Subcutaneous abdominal adipose tissue (tissue), 5 donors: ENCODE measurements at regions not wholly inside any gene's neighbourhood (a gene's known extent, or its start where the extent isn't known, plus 50 kb on each side); places are given as distances from the start of the nearest gene placed in this dataset.
"Not testable (repeated sequence)": the region's sequence is repeated elsewhere in the genome, so short reads cannot be mapped to it uniquely, and the experiment has no call there.

ENCODE experiments used
- H3K27ac ChIP-seq: one replicate; pipeline ENCODE4 v1.7.0; 2013; ENCODE audit warnings: low read depth, mild to moderate bottlenecking, inconsistent platforms, low read length, moderate library complexity
- H3K27me3 ChIP-seq, 5 donors: one replicate each; pipeline ENCODE4 v1.7.0; 2013; ENCODE audit warnings: low read length in 5 of 5, inconsistent platforms in 1 of 5; ENCODE audit not compliant: control insufficient read depth in 5 of 5, insufficient read depth in 4 of 5
- H3K36me3 ChIP-seq, 5 donors: one replicate each; pipeline ENCODE4 v1.7.0; 2013; ENCODE audit warnings: low read length in 5 of 5; ENCODE audit not compliant: control insufficient read depth in 5 of 5, insufficient read depth in 5 of 5
- H3K4me1 ChIP-seq, 5 donors: one replicate each; pipeline ENCODE4 v1.7.0; 2013; ENCODE audit warnings: low read length in 5 of 5, mild to moderate bottlenecking in 3 of 5, moderate library complexity in 1 of 5; ENCODE audit not compliant: control insufficient read depth in 5 of 5, insufficient read depth in 5 of 5
- H3K4me3 ChIP-seq, 5 donors: one replicate each; pipeline ENCODE4 v1.7.0; 2013; ENCODE audit warnings: low read length in 5 of 5, low read depth in 1 of 5
- H3K9ac ChIP-seq, 5 donors: one replicate each; pipeline ENCODE4 v1.7.0; 2013; ENCODE audit warnings: low read length in 5 of 5, mild to moderate bottlenecking in 4 of 5, moderate library complexity in 3 of 5
- H3K9me3 ChIP-seq, 5 donors: one replicate each; pipeline ENCODE4 v1.7.0; 2013; ENCODE audit warnings: low read length in 5 of 5; ENCODE audit not compliant: control insufficient read depth in 5 of 5
- donor health status: healthy.
- donor health status: healthy.
- donor health status: healthy.
- donor health status: healthy.
- donor health status: healthy.

DNA sequence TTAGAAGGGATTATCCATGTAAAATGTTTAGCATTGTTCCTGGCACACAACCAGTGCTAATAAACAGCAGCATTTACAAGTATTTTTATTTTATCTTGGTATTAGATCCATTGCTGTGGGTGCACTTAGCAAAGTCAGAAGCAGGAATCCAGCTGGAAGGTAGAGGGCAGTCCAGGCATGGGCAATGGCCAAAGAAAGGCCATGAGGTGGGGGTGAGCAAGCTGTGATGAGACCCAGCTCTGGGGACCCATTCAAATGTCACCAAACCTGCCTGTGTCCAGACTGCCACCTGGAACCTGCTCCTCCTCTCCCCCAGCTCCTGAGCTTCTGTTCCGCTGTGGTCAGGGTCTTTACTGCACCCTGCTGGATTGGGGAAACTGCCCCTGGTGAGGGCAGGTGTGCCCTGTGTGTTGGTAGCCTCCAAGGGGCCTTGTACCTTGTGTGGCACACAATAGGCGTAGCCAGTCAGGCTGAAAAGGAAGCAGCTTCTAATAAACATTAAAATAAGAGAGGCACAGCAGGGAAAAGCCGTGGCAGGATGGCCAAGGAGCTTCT lies 118.0 kb upstream of the CRHR1 start:
- Histone ChIP-seq H3K9me3 (peaks cover 0 to 5% (median 2%) of the 10 kb centered on the region in 5 donors), H3K4me1 (peaks cover 0 to 3% (median 0%) of the 10 kb centered on the region in 5 donors), H3K9ac (no peak overlapping the region), H3K36me3 (no peaks in the 10 kb centered on the region), H3K27ac (no peak overlapping the region), H3K27me3 (peaks cover 0 to 17% (median 12%) of the 10 kb centered on the region in 5 donors), H3K4me3 (no peak overlapping the region)

DNA sequence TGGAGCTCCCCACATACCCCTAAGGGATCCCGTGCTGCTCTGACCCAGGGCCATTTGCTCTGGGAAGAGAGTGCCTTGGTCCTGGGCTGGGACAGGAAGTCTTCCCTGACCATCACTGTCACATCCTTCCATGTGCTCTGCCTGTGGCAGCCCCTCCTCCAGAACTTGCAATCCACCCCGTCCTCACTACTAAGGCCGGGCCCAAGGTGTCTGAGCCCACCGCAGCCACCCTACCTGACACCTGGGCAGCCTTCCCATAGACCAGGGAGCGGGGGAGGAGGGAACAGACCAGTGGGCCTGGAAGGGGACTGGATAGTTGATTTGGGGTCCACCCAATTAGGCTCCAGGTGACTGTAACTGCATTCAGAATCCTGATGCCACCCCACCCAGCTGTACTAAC lies 117.5 kb upstream of the CRHR1 start:
- Histone ChIP-seq H3K9me3 (peaks cover 0 to 5% (median 2%) of the 10 kb centered on the region in 5 donors), H3K4me1 (peaks cover 0 to 3% (median 0%) of the 10 kb centered on the region in 5 donors), H3K27me3 (peaks cover 0 to 13% (median 11%) of the 10 kb centered on the region in 5 donors), H3K36me3 (no peaks in the 10 kb centered on the region), H3K4me3 (no peak overlapping the region), H3K9ac (no peak overlapping the region), H3K27ac (no peak overlapping the region)

DNA sequence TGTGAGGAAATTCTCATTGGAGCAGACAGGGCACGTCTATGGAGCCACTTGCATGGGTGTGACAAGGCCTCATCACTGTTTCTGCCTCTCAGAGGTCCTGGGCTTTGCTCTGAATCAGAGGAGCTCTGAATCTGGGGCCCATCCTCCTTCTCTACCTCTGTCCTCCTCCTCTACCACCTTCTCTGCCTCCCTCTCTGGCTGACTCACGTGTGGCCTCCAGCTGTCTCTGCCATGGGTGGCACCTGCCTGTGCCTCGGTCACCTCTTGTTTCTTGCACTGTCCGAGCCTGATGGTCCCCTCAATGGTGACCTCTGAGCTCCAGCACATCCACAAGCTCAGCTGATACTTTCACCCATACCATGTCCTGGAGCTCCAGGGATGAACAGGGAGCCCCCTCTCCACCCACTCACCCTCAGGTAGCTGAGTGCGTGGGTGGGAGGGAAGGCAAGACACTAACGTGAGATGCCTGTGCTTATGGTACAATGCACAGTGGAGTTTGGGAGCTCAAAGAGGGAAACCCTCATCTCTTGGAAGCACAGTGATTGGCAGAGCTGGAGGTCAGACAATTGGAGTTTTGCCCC lies 116.4 kb upstream of the CRHR1 start:
- Histone ChIP-seq H3K9ac (no peak overlapping the region), H3K4me1 (peaks cover 0 to 3% (median 0%) of the 10 kb centered on the region in 5 donors), H3K4me3 (no peak overlapping the region)

DNA sequence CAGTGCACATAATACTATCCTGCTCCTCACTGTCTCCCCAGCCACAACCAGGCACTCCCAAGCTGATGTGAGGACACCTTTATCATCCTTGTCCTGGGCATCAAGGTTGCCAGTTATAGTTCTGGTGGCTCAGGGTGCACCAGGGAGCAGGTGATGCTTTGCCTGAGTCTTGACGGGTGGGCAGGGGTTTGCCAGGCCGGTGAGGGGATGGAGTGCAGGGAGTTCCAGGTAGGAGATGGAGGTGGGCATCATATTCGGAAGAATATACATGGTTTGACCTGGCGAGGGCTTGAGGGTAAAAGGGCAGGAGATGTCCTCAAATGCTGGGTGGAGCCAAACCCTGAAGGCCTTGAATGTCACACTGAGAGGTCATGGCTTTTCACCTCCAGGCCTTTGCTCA lies 115.8 kb upstream of the CRHR1 start:
- Histone ChIP-seq H3K27me3 (peaks cover 0 to 17% (median 11%) of the 10 kb centered on the region in 5 donors), H3K4me1 (peaks cover 0 to 3% (median 0%) of the 10 kb centered on the region in 5 donors), H3K27ac (no peak overlapping the region), H3K9ac (no peak overlapping the region), H3K9me3 (no peaks in the 10 kb centered on the region), H3K4me3 (no peak overlapping the region), H3K36me3 (no peaks in the 10 kb centered on the region)

More for the DNA sequence above, 116.4 kb upstream of the CRHR1 start:
- H3K27ac ChIP-seq = no peak overlapping the region
- peaks cover 0 to 17% (median 11%) of the 10 kb centered on the region in 5 donors for H3K27me3 ChIP-seq
- H3K9me3 ChIP-seq = peaks cover 0 to 2% (median 0%) of the 10 kb centered on the region in 5 donors
- no peaks in the 10 kb centered on the region for H3K36me3 ChIP-seq

DNA sequence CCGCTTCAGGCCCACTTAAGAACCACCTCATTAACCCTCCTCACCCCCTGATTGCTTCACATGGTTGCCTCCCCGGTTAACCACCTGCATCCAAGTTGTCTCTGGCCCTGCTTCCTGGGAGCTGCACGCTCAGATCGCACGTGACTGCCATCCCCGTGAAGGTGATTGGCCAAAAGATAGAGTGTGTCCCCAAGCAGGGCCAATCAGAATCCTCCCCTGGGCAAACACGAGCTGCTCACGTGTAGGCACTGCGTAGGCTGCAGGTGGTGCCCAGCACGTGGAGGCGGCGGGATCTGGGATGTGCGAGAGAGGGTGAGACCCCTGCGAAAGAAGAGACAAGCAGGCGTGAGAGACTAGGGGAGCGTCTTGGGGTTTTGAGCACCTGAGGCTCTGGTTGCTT lies 111.8 kb upstream of the CRHR1 start:
- H3K9ac ChIP-seq = no peak overlapping the region
- no peak overlapping the region for H3K4me3 ChIP-seq
- H3K27ac ChIP-seq = no peak overlapping the region
- peaks cover 4 to 8% (median 5%) of the 10 kb centered on the region in 5 donors for H3K9me3 ChIP-seq
- no peaks in the 10 kb centered on the region for H3K4me1 ChIP-seq
- peaks cover 0 to 11% (median 5%) of the 10 kb centered on the region in 5 donors for H3K27me3 ChIP-seq
- no peaks in the 10 kb centered on the region for H3K36me3 ChIP-seq

DNA sequence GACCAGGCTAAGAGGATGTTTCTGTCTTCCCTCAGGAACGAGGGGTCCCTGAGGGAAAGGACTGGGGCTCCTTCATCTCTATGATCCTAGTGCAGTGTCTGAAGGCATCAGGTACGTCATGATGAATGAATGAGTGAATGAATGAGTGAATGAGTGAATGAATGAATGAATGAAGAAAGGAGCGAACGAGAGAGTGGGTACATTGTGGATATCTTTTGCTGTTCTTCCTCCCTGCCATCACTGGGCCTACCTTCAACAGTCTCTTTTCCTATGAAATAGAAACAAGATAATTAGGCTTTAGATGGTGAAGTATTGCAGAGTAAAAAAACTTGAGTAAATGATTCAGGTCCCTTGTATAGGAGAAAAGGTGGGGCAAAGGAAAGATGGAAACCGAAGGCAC lies 111.3 kb upstream of the CRHR1 start:
- no peak overlapping the region for H3K4me3 ChIP-seq
- H3K36me3 ChIP-seq = no peaks in the 10 kb centered on the region
- peaks cover 4 to 8% (median 5%) of the 10 kb centered on the region in 5 donors for H3K9me3 ChIP-seq

DNA sequence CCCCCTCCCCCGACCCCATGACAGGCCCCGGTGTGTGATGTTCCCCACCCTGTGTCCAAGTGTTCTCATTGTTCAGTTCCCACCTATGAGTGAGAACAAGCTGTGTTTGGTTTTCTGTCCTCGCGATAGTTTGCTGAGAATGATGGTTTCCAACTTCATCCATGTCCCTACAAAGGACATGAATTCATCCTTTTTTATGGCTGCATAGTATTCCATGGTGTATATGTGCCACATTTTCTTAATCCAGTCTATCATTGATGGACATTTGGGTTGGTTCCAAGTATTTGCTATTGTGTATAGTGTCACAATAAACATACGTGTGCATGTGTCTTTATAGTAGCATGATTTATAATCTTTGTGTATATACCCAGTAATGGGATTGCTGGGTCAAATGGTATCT lies 110.4 kb upstream of the CRHR1 start:
- H3K27me3 ChIP-seq = not testable (repeated sequence)

More for the DNA sequence above, 111.3 kb upstream of the CRHR1 start:
- Histone ChIP-seq H3K9ac (no peak overlapping the region), H3K27me3 (peaks cover 0 to 11% (median 3%) of the 10 kb centered on the region in 5 donors), H3K4me1 (no peaks in the 10 kb centered on the region), H3K27ac (no peak overlapping the region)

DNA sequence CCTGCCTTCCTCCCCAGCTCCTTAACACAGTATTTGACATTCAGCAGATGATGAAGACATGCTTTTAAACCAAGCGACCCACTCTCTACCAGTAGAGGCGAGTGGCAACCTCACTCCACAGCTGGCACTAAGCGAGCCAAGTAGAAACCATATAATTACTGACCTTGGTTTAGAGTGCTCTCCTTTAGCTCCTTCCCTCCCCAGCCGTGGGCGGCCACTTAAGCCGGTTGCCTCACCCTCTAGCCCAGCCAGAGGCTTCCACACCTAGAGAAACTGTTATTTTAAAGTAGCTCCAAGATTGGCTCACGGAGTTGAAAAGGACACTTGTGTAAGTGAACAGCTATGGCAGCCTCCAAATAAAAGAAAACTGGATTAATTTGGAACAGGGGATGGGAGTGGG lies 109.1 kb upstream of the CRHR1 start:
- H3K27me3 ChIP-seq = peaks cover 0 to 9% (median 4%) of the 10 kb centered on the region in 5 donors
- H3K36me3 ChIP-seq = no peaks in the 10 kb centered on the region
- H3K9ac ChIP-seq = no peak overlapping the region
- H3K4me3 ChIP-seq = no peak overlapping the region
- no peaks in the 10 kb centered on the region for H3K4me1 ChIP-seq
- H3K9me3 ChIP-seq = peaks cover 4 to 17% (median 15%) of the 10 kb centered on the region in 5 donors
- no peak overlapping the region for H3K27ac ChIP-seq

More for the DNA sequence above, 110.4 kb upstream of the CRHR1 start:
- not testable (repeated sequence) for H3K9ac ChIP-seq, H3K9me3 ChIP-seq, H3K36me3 ChIP-seq, H3K4me1 ChIP-seq, H3K27ac ChIP-seq, H3K4me3 ChIP-seq

DNA sequence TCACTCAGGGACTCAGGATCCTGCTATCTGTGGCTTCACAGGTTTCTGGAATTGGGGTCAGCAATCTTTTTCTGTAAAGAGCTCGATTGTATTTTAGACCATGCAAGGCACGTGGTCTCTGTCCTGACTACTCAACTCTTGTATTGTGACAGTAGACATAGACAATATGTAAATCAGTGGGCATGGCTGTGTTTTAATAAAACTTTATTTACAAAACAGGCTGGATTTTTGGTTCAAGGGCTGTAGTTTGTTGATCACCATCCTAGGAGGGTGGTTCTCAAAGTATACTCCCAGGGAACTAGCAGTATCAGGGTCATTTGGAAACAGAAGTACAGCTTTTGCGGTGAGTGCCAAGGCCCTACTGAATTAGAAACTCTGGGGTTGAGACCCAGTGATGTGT lies 108.2 kb upstream of the CRHR1 start:
- Histone ChIP-seq H3K4me1 (no peaks in the 10 kb centered on the region), H3K36me3 (no peaks in the 10 kb centered on the region), H3K9me3 (peaks cover 4 to 18% (median 16%) of the 10 kb centered on the region in 5 donors), H3K27ac (no peak overlapping the region), H3K4me3 (no peak overlapping the region), H3K27me3 (peaks cover 0 to 13% (median 5%) of the 10 kb centered on the region in 5 donors), H3K9ac (no peak overlapping the region)

DNA sequence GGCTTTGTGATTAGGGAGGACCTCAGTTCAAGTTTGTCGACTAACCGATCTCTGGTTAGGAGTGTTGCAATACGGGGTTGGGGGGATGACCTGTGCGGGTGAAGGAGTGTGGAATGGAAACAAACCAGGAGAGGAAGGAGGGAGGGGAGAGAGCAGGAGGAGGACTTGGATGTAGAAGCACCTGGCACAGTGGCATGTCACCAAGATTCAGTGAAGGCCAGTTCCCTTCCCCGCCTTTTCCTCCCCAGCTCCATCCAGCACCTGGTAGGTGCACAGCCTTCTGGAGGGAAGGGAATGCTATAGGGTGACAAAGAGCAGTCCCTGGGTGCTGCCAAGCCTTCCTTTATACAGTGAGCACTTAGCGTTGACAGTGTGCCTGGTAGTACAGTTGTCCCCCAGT lies 107.4 kb upstream of the CRHR1 start:
- Histone ChIP-seq H3K36me3 (no peaks in the 10 kb centered on the region), H3K4me3 (no peak overlapping the region), H3K27ac (no peak overlapping the region), H3K9me3 (peaks cover 4 to 18% (median 16%) of the 10 kb centered on the region in 5 donors), H3K4me1 (no peaks in the 10 kb centered on the region), H3K27me3 (peaks cover 0 to 13% (median 5%) of the 10 kb centered on the region in 5 donors), H3K9ac (no peak overlapping the region)
